ENCODE measurements at regions not wholly inside any gene's neighbourhood (a gene's known extent, or its start where the extent isn't known, plus 50 kb on each side); places are given as distances from the start of the nearest gene placed in this dataset.

DNA sequence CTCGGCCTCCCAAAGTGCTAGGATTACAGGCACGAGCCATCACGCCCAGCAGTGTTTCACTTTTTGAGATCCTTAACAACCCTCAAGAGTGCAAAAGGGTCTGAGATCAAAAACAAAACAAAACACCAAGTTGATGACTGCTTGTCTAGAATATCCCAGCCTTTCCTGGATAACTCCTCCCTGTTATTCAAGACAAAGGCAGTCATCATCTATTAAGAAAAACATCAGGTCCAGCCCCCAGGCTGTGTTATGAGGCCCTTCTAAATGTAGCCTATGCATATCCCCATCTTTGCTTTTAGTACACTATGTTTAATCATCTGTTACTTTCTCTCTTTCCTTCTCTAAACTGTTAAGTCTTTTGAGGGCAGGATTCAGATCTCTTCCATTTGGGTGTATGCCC, 150.1 kb upstream of the FHIT start:
- H3K36me3 ChIP-seq (ENCODE audit: control insufficient read depth in 2 of 2, extremely low read depth in 1 of 2, insufficient read depth in 2 of 2, low read length in 2 of 2), result no peaks in the 10 kb centered on the region
- dilution Hi-C loops (cut with MboI; ENCODE audit: extremely low pct_ligation_motif_present, low sequenced_read_pairs), result no loop called here
- H3K27ac ChIP-seq (ENCODE audit: insufficient read depth, low read depth, low read length), result no peak overlapping the region
- no peaks in the 10 kb centered on the region for H3K9me3 ChIP-seq (replicated peaks; ENCODE audit: control insufficient read depth, insufficient read depth, low read length)
- no peak overlapping the region for H3K9ac ChIP-seq (replicated peaks; ENCODE audit: extremely low read depth, insufficient read depth, low read length)
- H2AFZ ChIP-seq (ENCODE audit: low read depth, low read length), result no peak overlapping the region
- intact Hi-C loops (cut with micrococcal nuclease), result no loop called here
- H3K9me1 ChIP-seq (replicated peaks; ENCODE audit: control insufficient read depth, extremely low read depth, insufficient read depth, low read length), result peaks cover 2% of the 10 kb centered on the region
- H3K27me3 ChIP-seq (ENCODE audit: control insufficient read depth in 2 of 2, insufficient read depth in 2 of 2, low read length in 2 of 2), result no peaks in the 10 kb centered on the region
- no peaks in the 10 kb centered on the region for H4K20me1 ChIP-seq (replicated peaks; ENCODE audit: control insufficient read depth, extremely low read depth, insufficient read depth, low read length)
- FAIRE-seq, result no peak
- CTCF ChIA-PET, result no interaction called here
- no peaks in the 10 kb centered on the region for H3K4me1 ChIP-seq (ENCODE audit: control insufficient read depth, extremely low read depth, insufficient read depth, low read length)
- BruUV-seq (replicated peaks), result no TSS peak
- POLR2A ChIA-PET, result no interaction called here
- H3K4me2 ChIP-seq (ENCODE audit: insufficient read depth, low read length), result no peak overlapping the region
- TF ChIP-seq FOS (IDR thresholded peaks at IDR 0.05; ENCODE audit: borderline replicate concordance, insufficient read depth, low read length) (no peak), POLR2A (IDR thresholded peaks at IDR 0.05; ENCODE audit: low read depth, low read length) (no peak), MYC (IDR thresholded peaks at IDR 0.05; ENCODE audit: low read depth, low read length) (no peak), GATA2 (IDR thresholded peaks at IDR 0.05; ENCODE audit: insufficient read depth, insufficient read length, low read depth, low read length) (no peak), POLR2AphosphoS5 (IDR thresholded peaks at IDR 0.05; ENCODE audit: insufficient read depth, low read depth, low read length) (no peak), JUN (IDR thresholded peaks at IDR 0.05; ENCODE audit: borderline replicate concordance, insufficient read depth, insufficient read length, low read depth) (no peak), EZH2 (IDR thresholded peaks at IDR 0.05; ENCODE audit: borderline replicate concordance, low read depth, low read length, severe bottlenecking) (no peak)
- TF ChIP-seq, protein P1, sequence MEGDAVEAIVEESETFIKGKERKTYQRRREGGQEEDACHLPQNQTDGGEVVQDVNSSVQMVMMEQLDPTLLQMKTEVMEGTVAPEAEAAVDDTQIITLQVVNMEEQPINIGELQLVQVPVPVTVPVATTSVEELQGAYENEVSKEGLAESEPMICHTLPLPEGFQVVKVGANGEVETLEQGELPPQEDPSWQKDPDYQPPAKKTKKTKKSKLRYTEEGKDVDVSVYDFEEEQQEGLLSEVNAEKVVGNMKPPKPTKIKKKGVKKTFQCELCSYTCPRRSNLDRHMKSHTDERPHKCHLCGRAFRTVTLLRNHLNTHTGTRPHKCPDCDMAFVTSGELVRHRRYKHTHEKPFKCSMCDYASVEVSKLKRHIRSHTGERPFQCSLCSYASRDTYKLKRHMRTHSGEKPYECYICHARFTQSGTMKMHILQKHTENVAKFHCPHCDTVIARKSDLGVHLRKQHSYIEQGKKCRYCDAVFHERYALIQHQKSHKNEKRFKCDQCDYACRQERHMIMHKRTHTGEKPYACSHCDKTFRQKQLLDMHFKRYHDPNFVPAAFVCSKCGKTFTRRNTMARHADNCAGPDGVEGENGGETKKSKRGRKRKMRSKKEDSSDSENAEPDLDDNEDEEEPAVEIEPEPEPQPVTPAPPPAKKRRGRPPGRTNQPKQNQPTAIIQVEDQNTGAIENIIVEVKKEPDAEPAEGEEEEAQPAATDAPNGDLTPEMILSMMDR (IDR thresholded peaks at IDR 0.05; ENCODE audit: extremely low read depth in 1 of 2, insufficient read depth in 1 of 2, low read depth in 1 of 2, low read length in 2 of 2), result no peak
- TF ChIP-seq, protein P2, sequence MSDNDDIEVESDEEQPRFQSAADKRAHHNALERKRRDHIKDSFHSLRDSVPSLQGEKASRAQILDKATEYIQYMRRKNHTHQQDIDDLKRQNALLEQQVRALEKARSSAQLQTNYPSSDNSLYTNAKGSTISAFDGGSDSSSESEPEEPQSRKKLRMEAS (IDR thresholded peaks at IDR 0.05; ENCODE audit: insufficient read depth, insufficient read length), result no peak
- H3K4me3 ChIP-seq (replicated peaks in 1 of 3; ENCODE audit: insufficient read depth in 1 of 3, low read depth in 1 of 3, low read length in 3 of 3), result no peak overlapping the region
- H3K79me2 ChIP-seq (ENCODE audit: control insufficient read depth, insufficient read depth, low read length), result no peaks in the 10 kb centered on the region
- no peak for DNase-seq (ENCODE audit: low read depth, low spot score)

Measured in endothelial cell of umbilical vein (primary cell).